GM23338 (cell line): ENCODE measurements at regions not wholly inside any gene's neighbourhood (a gene's known extent, or its start where the extent isn't known, plus 50 kb on each side); places are given as distances from the start of the nearest gene placed in this dataset.

Experiments
- CREB1 ChIP-seq: fragments of 250-450 bp; sonication (Bioruptor Pico); IDR thresholded peaks from 2 replicates; pipeline ENCODE4 v1.5.0; 2020; ENCODE audit warnings: low read depth, mild to moderate bottlenecking, moderate library complexity
- CTCF ChIP-seq, 2 experiments: fragments of 200-600 bp in 1 of 2; sonication (generic) in 1 of 2; conservative IDR thresholded peaks; 2 replicates each; pipeline versions ENCODE4 v1.5.1 to v1.6.1; 2016 to 2017; ENCODE audit warnings: antibody characterized with exemption in 2 of 2, low read depth in 2 of 2, mild to moderate bottlenecking in 2 of 2, moderate library complexity in 1 of 2
- ETS1 ChIP-seq: IDR thresholded peaks from 2 replicates; pipeline ENCODE4 v1.6.1; 2016; ENCODE audit warnings: antibody characterized with exemption
- EZH2 ChIP-seq: fragments of 200-600 bp; sonication (generic); IDR thresholded peaks from one replicate; pipeline ENCODE4 v1.8.0; 2017; ENCODE audit warnings: antibody characterized with exemption, mild to moderate bottlenecking, low read depth; ENCODE audit not compliant: unreplicated experiment
- EZH2phosphoT487 ChIP-seq: fragments of 200-600 bp; sonication (generic); IDR thresholded peaks from one replicate; pipeline ENCODE4 v1.8.1; 2018; ENCODE audit warnings: antibody characterized with exemption; ENCODE audit not compliant: unreplicated experiment
- JUNB ChIP-seq: IDR thresholded peaks from one replicate; pipeline ENCODE4 v1.6.1; 2016; ENCODE audit warnings: antibody characterized with exemption; ENCODE audit not compliant: unreplicated experiment
- NANOG ChIP-seq: IDR thresholded peaks from 2 replicates; pipeline ENCODE4 v1.6.1; 2016; ENCODE audit warnings: antibody characterized with exemption, borderline replicate concordance
- POLR2AphosphoS5 ChIP-seq: IDR thresholded peaks from 2 replicates; pipeline ENCODE4 v1.6.1; 2016; ENCODE audit warnings: antibody characterized with exemption, low read depth
- REST ChIP-seq: IDR thresholded peaks from one replicate; pipeline ENCODE4 v1.6.1; 2018; ENCODE audit warnings: antibody characterized with exemption; ENCODE audit not compliant: unreplicated experiment
- STAT1 ChIP-seq: IDR thresholded peaks from one replicate; pipeline ENCODE4 v1.6.1; 2016; ENCODE audit warnings: antibody characterized with exemption; ENCODE audit not compliant: unreplicated experiment
- ZNF331 ChIP-seq: fragments of 250-450 bp; sonication (Bioruptor Pico); IDR thresholded peaks from 2 replicates; pipeline ENCODE4 v1.5.0; 2020; ENCODE audit warnings: low read depth, mild to moderate bottlenecking, moderate library complexity
- ZNF462 ChIP-seq: fragments of 250-450 bp; sonication (Bioruptor Pico); IDR thresholded peaks from 2 replicates; pipeline ENCODE4 v1.5.0; 2020; ENCODE audit warnings: mild to moderate bottlenecking, moderate library complexity

- TF ChIP-seq ETS1 (no peak), CTCF (conservative IDR thresholded peaks at IDR 0.05; ENCODE audit: low read depth in 2 of 2) (no peak), EZH2phosphoT487 (no peak), JUNB (no peak), REST (no peak), EZH2 (no peak), POLR2AphosphoS5 (no peak), ZNF331 (CRISPR knock-in tag) (no peak), STAT1 (no peak), CREB1 (CRISPR knock-in tag) (no peak), ZNF462 (no peak), NANOG (no peak)
These were observed 119.7 kb downstream of the LYPLAL1 start for GRCh38 chr1:219293410-219293809.
